Spleen (tissue), 7 donors: ENCODE measurements at regions not wholly inside any gene's neighbourhood (a gene's known extent, or its start where the extent isn't known, plus 50 kb on each side); places are given as distances from the start of the nearest gene placed in this dataset.

Experiments
- POLR2AphosphoS5 ChIP-seq, 3 donors: sonication (generic); formaldehyde crosslinking; IDR thresholded peaks; one replicate each; pipeline ENCODE4 v1.5.1; 2017; ENCODE audit warnings: antibody characterized with exemption in 3 of 3
- TF ChIP-seq, protein P1 (sequence below), 11 experiments: fragments of 200-600 bp in 7 of 11; fragments of 450-650 bp in 4 of 11; sonication (generic) in 4 of 11; IDR thresholded peaks in 8 of 11; conservative IDR thresholded peaks in 3 of 11; 1 replicate in 7 of 11; 2 replicates in 4 of 11; pipeline versions ENCODE4 v1.4.0 to v1.8.0; 2016 to 2021; ENCODE audit warnings: antibody characterized with exemption in 11 of 11, inconsistent platforms in 4 of 11, mild to moderate bottlenecking in 1 of 11
- donor health status: DM: no; HTN: no; CAD: no; lungs with moderate emphysema.
- donor health status: DM: no; HTN: no; CAD: no.
- donor health status: DM: no; HTN: no; CAD: no.

- TF ChIP-seq, protein P1, sequence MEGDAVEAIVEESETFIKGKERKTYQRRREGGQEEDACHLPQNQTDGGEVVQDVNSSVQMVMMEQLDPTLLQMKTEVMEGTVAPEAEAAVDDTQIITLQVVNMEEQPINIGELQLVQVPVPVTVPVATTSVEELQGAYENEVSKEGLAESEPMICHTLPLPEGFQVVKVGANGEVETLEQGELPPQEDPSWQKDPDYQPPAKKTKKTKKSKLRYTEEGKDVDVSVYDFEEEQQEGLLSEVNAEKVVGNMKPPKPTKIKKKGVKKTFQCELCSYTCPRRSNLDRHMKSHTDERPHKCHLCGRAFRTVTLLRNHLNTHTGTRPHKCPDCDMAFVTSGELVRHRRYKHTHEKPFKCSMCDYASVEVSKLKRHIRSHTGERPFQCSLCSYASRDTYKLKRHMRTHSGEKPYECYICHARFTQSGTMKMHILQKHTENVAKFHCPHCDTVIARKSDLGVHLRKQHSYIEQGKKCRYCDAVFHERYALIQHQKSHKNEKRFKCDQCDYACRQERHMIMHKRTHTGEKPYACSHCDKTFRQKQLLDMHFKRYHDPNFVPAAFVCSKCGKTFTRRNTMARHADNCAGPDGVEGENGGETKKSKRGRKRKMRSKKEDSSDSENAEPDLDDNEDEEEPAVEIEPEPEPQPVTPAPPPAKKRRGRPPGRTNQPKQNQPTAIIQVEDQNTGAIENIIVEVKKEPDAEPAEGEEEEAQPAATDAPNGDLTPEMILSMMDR (IDR thresholded peaks at IDR 0.05 in 8 of 11, conservative IDR thresholded peaks at IDR 0.05 in 3 of 11) = no peak
- no peak for TF ChIP-seq POLR2AphosphoS5 (IDR thresholded peaks at IDR 0.05)
Observed at GRCh38 chr12:124648710-124649384, 81.4 kb upstream of the NCOR2 start.
